Tibial artery (tissue), 4 donors: ENCODE measurements at regions not wholly inside any gene's neighbourhood (a gene's known extent, or its start where the extent isn't known, plus 50 kb on each side); places are given as distances from the start of the nearest gene placed in this dataset.

Source experiments
- DNase-seq, 2 donors: peaks; one replicate each; pipeline ENCODE4 v3.0.0-alpha.2; 2019
- H3K27ac ChIP-seq, 2 donors: fragments of 200-600 bp; sonication (generic) in 1 of 2; 1 replicate in 1 of 2; 2 replicates in 1 of 2; pipeline ENCODE4 v1.5.1; 2018 to 2019; ENCODE audit warnings: mild to moderate bottlenecking in 1 of 2
- H3K27me3 ChIP-seq, 2 donors: fragments of 200-600 bp; sonication (generic) in 1 of 2; one replicate each; pipeline versions ENCODE4 v1.5.1 to v1.6.0; 2016 to 2019
- H3K36me3 ChIP-seq, 3 donors: fragments of 200-600 bp; sonication (generic) in 2 of 3; one replicate each; pipeline ENCODE4 v1.5.1; 2016 to 2019; ENCODE audit warnings: mild to moderate bottlenecking in 2 of 3
- H3K4me1 ChIP-seq, 4 donors: fragments of 200-600 bp; sonication (generic) in 2 of 4; 1 replicate in 3 of 4; 2 replicates in 1 of 4; pipeline ENCODE4 v1.5.1; 2016 to 2019
- H3K4me3 ChIP-seq, 2 donors: fragments of 200-600 bp; sonication (generic) in 1 of 2; 1 replicate in 1 of 2; 2 replicates in 1 of 2; pipeline ENCODE4 v1.5.1; 2018 to 2019; ENCODE audit warnings: mild to moderate bottlenecking in 2 of 2
- H3K9me3 ChIP-seq, 3 donors: fragments of 200-600 bp; sonication (generic) in 1 of 3; one replicate each; pipeline ENCODE4 v1.5.1; 2016 to 2019
- CTCF ChIP-seq, 2 experiments: fragments of 200-600 bp in 1 of 2; fragments of 450-650 bp in 1 of 2; IDR thresholded peaks; one replicate each; pipeline ENCODE4 v1.5.1; 2017 to 2019; ENCODE audit warnings: antibody characterized with exemption in 2 of 2, mild to moderate bottlenecking in 1 of 2, moderate library complexity in 1 of 2
- intact Hi-C: fragments of 100-400 bp; cut with DNase I; formaldehyde crosslinking; loops from one replicate; pipeline ENCODE4 v1.15.0; 2023; ENCODE audit warnings: low total_unique reads

GRCh38 chr15:25065876-25066275 lies 111.1 kb downstream of the SNRPN start:
- no peak overlapping the region for H3K27ac ChIP-seq
- no peak for DNase-seq
- no peak overlapping the region for H3K4me3 ChIP-seq
- no peaks in the 10 kb centered on the region for H3K27me3 ChIP-seq
- intact Hi-C loops: no loop called here
- TF ChIP-seq CTCF (IDR thresholded peaks at IDR 0.05): no peak
- H3K4me1 ChIP-seq: no peaks in the 10 kb centered on the region
- H3K36me3 ChIP-seq: peaks cover 100% of the 10 kb centered on the region in 3 donors
- peaks cover 63 to 100% (median 100%) of the 10 kb centered on the region in 3 donors for H3K9me3 ChIP-seq

GRCh38 chr15:25066708-25067107 lies 111.9 kb downstream of the SNRPN start:
- peaks cover 100% of the 10 kb centered on the region in 3 donors for H3K36me3 ChIP-seq
- no peak for DNase-seq
- H3K27me3 ChIP-seq: no peaks in the 10 kb centered on the region
- no peaks in the 10 kb centered on the region for H3K4me1 ChIP-seq
- TF ChIP-seq CTCF (IDR thresholded peaks at IDR 0.05): no peak
- peaks cover 67 to 100% (median 100%) of the 10 kb centered on the region in 3 donors for H3K9me3 ChIP-seq
- H3K27ac ChIP-seq: no peak overlapping the region
- H3K4me3 ChIP-seq: no peak overlapping the region
- intact Hi-C loops: no loop called here

- Histone ChIP-seq H3K4me3 (no peak overlapping the region), H3K27me3 (no peaks in the 10 kb centered on the region), H3K9me3 (peaks cover 67 to 100% (median 100%) of the 10 kb centered on the region in 3 donors), H3K4me1 (no peaks in the 10 kb centered on the region), H3K36me3 (peaks cover 100% of the 10 kb centered on the region in 3 donors), H3K27ac (no peak overlapping the region)
- no peak for TF ChIP-seq CTCF (IDR thresholded peaks at IDR 0.05)
- DNase-seq: no peak
- intact Hi-C loops: no loop called here
Observed at GRCh38 chr15:25067725-25068309, 113.0 kb downstream of the SNRPN start.

- Histone ChIP-seq H3K9me3 (peaks cover 60 to 100% (median 100%) of the 10 kb centered on the region in 3 donors), H3K27me3 (no peaks in the 10 kb centered on the region), H3K4me3 (no peak overlapping the region), H3K36me3 (peaks cover 100% of the 10 kb centered on the region in 3 donors), H3K4me1 (no peaks in the 10 kb centered on the region), H3K27ac (no peak overlapping the region)
- DNase-seq: no peak
- intact Hi-C loops: no loop called here
- no peak for TF ChIP-seq CTCF (IDR thresholded peaks at IDR 0.05)
Observed at GRCh38 chr15:25068696-25069095, 113.9 kb downstream of the SNRPN start.

GRCh38 chr15:25070353-25070963 lies 115.7 kb downstream of the SNRPN start:
- no peak overlapping the region for H3K27ac ChIP-seq
- H3K36me3 ChIP-seq: peaks cover 100% of the 10 kb centered on the region in 3 donors
- no peaks in the 10 kb centered on the region for H3K4me1 ChIP-seq
- no peaks in the 10 kb centered on the region for H3K27me3 ChIP-seq
- no peak for TF ChIP-seq CTCF (IDR thresholded peaks at IDR 0.05)
- DNase-seq: no peak
- no peak overlapping the region for H3K4me3 ChIP-seq
- intact Hi-C loops: no loop called here
- peaks cover 61 to 100% (median 100%) of the 10 kb centered on the region in 3 donors for H3K9me3 ChIP-seq
